GM19328 (cell line): ENCODE measurements at regions not wholly inside any gene's neighbourhood (a gene's known extent, or its start where the extent isn't known, plus 50 kb on each side); places are given as distances from the start of the nearest gene placed in this dataset.
"Not testable (repeated sequence)": the region's sequence is repeated elsewhere in the genome, so short reads cannot be mapped to it uniquely, and the experiment has no call there.

Experiments
- ATAC-seq: cut with Tn5 transposase; IDR thresholded peaks from one replicate; pipeline ENCODE4 v1.9.1; 2021; ENCODE audit warnings: mild to moderate bottlenecking, moderate library complexity; ENCODE audit not compliant: unreplicated experiment

DNA sequence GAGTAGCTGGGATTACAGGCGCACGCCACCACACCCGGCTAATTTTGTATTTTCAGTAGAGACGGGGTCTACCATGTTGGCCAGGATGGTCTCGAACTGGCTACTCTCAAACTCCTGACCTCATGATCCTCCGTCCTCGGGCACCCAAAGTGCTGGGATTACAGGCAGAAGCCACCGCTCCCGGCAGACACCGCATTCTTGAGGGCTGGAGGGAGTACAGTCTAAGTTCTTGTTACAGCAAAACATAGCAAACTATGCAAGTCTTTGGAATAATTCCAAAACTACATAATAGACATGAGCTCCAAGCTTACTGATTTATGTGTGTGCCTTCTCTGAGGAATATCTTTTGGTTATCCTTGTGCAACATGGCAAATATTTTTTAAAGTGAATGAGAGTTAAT is 299.1 kb upstream of the ZNF658 start:
- not testable (repeated sequence) for ATAC-seq

DNA sequence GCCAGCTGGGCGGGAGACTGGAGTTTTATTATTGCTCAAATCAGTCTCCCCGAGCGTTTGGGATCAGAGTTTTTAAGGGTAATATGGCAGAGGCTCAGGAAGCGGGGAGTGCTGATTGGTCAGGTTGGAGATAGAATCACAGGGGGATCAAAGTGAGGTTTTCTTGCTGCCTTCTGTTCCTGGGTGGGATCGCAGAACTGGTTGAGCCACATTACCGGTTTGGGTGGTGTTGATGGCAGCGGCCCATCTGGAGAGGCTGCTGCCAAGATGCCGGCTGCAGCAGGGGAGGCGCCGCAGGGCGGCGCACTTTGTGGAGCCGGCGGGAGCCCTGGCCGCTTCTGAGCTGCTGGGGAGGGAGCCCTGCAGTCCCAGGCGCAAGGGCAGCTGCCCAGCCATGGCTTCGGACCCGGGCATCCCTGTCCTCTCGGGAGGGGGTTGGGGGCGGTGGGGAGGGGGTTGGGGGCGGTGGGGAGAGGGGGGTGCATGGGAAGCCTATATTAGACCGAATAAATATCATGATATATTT is 268.9 kb upstream of the ZNF658 start:
- not testable (repeated sequence) for ATAC-seq

DNA sequence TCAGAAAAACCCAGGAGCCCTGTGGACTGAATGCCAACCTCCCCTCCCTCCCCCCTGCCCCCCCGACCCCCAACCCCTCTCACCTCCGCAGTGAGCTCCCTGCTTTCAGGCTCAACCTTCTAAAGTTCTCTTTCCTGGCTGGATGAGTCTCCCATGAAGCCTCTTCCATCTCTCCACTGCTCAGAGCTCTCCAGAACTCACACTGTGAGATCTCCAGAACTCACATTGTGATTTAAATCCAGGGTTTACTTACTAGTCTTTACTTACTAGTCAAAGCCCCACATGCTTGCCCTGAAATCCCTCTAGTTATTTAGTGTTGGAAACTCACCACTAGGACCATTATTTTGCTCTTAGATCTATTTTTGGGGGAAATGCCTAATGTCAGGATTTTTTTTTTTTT is 252.8 kb upstream of the ZNF658 start:
- ATAC-seq: not testable (repeated sequence)

DNA sequence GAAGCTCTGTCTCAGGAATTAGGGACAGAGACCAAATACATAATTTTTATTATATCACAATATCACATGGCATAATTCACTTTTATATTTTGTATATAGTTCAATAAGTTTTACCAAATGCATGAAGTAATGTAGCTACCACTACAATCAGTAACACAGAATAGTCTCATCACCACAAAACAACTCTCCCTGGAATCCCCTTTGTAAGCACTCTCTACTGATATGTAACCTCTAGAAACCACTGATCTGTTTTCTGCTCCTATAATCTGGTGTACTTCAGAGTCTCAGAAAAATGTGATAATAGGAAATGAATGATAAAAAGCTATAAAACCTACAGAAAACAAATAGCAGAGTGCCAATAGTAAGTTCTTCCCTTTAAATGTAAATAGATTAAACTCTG is 210.3 kb upstream of the ZNF658 start:
- not testable (repeated sequence) for ATAC-seq

DNA sequence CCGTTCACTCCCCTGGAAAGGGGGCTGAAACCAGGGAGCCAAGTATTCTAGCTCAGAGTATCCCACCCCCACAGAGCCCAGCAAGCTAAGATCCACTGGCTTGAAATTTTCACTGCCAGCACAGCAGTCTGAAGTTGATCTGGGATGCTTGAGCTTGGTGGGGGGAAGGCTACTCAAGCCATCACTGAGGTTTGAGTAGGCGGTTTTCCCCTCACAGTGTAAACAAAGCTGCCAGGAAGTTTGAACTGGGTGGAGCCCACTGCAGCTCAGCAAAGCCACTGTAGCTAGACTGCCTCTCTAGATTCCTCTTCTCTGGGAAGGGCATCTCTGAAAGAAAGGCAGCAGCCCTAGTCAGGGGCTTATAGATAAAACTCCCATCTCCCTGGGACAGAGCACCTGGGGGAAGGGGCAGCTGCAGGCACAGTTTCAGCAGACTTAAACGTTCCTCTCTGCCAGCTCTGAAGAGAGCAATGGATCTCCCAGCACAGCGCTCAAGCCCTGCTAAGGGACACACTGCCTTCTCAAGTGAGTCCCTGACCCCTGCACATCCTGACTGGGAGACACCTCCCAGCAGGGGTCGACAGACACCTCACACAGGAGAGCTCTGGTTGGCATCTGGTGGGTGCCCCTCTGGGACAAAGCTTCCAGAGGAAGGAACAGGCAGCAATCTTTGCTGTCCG is 204.8 kb upstream of the ZNF658 start:
- not testable (repeated sequence) for ATAC-seq

DNA sequence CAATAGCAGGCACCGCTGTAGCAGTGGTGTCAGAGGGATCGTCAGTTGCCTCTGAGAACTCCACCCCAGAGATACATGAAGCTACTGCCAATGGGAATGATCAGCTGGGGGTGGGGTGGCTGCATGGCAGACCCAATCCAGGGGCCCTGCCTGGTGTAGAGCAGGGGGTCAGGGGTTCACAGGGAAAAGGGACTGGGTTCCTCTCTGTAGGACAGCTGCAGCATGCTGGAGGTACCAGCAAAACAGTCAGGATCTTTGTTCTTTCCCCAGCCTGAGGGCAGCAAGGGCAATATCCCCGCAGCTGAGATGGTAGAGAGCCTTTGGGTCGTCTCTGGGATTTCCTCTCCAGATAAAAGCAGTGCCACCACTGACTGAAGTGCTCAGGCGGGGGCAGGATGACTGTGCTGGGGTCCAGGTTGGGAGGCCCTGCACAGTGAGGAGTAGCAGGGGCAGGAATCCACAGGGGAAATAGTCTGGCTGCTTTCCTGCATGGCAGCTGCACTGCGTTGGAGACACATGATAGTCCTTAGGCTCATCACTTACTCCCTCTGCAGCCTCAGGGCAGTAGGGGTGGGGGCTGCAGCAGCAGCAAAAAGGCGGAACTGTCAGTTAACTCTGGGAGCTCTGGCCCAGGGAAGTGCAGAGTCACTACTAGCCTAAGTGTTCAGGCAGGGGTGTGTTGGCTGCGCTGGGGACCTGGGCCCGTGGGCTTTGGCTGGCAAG is 203.0 kb upstream of the ZNF658 start:
- not testable (repeated sequence) for ATAC-seq

DNA sequence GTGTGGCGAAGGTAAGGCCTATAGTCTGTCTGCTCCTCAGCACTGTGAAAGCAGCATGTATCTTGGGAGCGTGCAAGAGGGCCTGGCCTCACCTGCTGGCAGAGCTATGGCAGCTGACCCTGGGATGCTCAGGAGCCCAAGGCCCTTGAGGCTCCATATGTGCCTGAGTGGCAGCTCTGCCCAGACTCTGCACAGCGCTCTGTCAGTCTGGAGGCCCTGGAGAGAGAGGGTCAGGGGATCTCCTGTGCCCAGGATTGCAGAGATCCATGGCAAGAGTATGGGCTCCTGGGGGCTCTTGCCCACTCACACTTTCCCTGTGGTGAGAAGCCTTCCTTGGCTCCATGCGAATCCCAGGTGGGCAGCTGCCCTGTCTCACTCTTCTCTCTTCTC is 202.5 kb upstream of the ZNF658 start:
- ATAC-seq: not testable (repeated sequence)

DNA sequence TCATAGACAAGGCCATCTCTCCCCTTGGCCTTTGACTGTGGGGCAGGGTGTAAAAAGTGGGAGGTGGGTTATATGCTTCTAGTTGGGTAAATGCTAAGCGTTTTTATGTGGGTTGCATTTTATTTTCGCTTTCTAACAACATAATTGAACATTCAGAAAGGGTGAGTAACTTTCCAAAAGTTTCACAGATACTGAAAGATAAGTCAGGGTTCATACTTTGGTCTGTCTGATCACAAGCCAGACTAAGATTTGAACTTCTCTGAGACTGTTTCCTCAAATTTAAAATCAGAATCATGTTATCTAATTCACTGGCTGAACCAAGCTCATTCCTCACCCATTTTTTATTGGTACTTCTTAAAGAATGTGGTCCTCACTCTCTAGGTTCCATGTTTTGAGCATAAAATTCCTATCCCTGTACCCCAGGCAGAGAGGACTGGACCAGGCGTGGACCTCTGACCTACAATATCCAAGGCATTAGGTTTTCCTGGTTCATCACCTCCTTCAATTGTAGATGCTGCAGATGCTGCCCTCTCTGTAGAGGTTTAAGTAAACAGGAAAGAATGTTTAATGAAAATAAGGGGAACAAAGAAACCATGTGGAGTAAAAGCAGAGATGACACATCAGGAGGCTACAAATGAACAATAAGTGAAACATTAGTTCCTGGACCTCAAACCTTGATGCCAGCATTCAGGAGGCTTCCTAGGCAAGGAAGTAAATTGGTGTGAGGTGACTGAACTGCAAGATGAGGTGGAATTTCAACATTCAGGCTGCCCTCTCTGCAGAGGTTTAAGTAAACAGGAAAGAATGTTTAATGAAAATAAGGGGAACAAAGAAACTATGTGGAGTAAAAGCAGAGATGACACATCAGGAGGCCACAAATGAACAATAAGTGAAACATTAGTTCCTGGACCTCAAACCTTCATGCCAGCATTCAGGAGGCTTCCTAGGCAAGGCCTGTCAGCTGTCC is 198.8 kb upstream of the ZNF658 start:
- ATAC-seq: not testable (repeated sequence)

DNA sequence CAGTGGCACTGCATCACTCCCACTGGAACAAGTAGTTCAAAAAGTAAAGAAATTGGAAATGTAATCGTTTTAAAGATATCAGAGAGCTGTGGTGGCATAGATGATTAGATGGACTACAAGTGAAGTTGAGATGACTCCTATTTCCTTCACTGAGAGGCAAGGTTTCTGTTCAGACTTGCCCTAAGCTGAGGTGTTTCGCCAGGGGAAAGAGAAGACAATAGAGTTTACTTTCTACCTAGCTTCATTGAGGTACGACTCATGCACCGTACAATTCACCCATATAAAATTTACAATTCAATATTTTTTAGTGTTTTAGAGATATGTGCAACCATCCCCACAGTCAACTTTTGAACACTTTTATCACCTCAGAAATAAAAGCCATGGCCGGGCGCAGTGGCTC is 189.0 kb upstream of the ZNF658 start:
- not testable (repeated sequence) for ATAC-seq

DNA sequence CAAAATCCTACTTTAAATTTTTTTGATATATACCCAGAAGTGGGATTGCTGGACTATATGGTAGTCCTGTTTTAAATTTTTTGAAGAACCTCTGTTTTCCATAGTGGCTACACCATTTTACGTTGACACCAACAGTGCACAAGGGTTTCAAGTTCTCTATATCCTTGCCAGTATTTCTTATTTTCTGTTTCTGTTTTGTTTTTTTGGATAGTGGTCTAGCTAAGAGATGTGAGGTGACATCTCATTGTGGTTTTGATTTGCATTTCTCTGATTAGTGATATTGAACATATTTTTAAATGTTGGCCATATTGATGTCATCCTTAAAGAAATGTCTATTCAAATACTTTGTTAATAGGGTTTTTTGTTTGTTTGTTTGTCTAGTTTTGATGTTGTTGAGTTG is 187.7 kb upstream of the ZNF658 start:
- ATAC-seq: peak; percentile 75

DNA sequence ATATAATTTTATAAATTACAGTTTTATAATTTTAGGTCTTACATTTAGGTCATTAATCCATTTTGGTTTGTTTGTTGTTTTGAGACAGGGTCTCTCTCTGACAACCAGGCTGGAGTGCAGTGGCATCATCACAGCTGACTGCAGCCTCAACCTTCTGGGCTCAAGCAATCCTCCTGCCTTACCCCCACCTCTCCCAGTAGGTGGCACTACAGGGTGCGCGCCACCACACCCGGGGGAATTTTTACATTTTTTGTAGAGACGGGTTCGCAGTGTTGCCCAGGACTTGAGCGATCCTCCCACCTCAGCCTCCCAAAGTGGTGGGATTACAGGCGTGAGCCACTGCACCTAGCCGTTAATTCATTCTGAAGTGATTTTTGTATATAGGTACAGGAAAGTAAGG is 187.0 kb upstream of the ZNF658 start:
- ATAC-seq: not testable (repeated sequence)

DNA sequence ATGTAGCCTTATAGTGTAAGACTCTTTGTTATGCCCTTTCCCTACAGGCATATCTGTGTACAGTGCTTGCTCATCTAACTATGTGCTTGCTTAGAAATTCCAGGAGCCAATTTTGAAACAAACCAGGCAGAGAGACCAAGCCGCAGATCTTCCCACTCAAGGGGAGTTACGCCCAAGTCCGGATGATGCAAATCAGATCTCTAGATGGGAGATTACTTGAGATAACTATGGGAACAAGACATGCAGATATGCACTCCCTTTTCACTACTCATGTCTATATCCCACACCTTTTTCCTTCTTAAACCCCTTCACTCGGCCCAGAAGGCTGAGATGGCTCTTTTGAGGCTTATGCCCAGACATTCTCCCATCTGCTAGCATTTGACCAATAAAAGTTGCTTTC is 179.7 kb upstream of the ZNF658 start:
- ATAC-seq: not testable (repeated sequence)

DNA sequence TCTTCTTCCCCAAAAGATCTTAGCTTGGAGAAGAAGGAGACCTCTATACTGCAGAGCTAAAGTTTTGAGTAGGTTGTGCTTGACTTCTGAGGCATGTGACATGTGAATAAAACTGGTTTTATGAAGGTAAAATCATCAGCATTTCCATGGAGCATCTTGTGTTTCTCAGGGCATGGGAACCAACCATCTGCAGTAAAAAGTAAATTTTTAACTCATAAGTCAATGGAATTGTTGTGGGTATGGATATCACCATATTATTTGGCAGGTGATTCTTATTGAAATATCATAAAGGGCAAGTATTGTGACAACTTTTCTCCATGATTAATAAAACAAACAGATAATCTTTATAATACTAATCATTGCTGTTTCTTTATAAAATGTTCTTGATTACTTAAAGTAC is 173.0 kb upstream of the ZNF658 start:
- not testable (repeated sequence) for ATAC-seq

DNA sequence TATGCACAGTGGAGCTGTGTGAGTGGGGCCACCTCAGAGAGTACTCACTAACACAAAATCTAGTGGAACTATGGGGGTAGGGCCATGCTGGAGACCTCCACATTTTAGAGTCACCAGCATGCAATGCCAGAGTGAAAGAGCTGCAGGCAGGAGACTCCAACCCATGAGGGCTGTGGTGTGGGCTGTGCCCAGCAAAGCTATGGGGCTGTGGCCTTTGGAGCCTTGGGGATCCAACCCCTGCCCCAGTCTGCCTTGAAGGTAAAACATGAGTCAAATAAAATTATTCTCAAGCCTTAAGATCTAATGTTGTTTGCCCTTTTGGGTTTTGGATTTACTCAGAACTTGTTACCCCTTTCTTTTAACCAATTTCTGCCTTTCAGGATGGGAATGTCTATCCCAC is 163.8 kb upstream of the ZNF658 start:
- ATAC-seq: not testable (repeated sequence)

DNA sequence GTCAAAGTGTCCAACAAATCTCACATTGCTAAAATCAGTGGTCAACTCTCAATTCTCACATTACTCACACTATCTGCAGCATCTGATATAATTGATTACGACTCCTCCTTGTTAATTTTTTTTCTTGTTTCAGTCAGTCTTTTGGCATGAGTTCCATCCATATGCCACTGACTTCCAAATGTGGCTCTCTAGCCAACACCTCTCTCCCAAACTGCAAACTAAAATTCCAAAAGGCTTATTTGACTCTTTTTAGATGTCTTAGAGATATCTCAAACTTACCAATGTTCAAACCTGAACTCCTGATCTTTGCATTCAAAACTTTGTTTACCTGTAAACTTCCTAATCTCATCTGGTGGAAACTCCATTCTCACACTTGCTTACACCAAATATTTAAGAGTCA is 162.1 kb upstream of the ZNF658 start:
- not testable (repeated sequence) for ATAC-seq

DNA sequence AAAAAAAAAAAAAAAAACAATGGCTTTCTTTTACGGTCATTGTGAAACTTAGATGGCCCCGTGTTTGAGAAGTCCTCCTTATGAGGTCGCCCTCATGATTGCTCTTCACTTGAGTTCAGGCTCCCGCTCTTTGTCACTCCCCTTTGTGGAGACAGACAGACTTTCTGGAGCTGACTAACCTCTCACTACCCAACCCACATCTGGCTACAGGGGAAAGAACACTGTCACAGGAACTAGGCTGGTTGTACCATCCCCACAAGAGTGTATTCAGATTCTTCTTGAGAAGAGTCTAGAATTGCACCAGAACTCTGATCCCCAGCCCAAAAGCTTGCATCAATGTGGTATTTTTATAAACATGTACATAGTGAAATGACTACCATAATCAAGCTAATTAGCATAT is 160.4 kb upstream of the ZNF658 start:
- ATAC-seq: not testable (repeated sequence)

DNA sequence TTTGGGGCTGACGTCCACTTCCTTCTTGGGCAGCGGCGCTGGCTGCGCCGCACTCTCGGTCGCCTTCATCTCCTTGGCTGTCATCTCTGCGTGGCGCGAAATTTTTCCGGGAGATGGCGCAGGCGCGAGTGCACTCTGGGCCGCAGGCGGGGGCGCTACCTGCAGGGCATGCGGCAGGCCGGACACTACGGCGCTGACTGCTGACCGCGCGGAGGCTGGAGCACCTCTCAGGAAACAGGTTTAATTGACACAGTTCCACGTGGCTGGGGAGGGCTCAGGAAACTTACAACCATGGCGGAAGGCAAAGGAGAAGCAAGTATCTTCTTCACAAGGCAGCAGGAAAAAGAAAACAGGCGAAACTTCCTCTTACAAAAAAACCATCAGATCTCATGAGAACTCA is 154.7 kb upstream of the ZNF658 start:
- ATAC-seq: not testable (repeated sequence)

DNA sequence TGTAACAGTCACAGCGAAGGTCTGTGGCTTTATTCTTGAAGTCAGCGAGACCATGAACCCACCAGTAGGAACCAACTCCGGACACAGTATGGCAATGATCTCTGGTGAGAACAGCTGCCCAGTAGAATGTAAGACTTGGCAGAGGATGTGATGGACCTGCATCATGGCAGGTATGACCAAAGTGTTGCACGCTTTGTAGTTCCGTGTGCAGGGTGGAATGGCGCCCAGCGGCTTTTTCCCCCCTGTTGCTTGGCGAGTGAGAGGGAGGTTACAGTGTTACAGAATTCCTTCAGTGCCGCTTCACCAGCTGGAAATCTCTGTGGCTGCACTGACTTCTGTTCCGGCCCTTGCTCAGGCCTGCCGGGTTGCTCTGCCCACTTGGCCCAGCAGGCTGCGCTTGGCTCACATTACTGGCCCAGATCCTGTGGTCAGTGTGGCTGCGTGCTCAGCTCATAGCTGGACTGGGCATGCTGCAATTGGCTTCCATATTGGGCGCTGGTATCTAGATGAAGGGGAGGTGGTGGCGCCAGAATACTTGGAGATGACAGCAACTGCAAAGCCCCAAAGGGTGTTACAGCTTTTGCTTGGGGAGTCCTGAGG is 148.1 kb upstream of the ZNF658 start:
- ATAC-seq: not testable (repeated sequence)

DNA sequence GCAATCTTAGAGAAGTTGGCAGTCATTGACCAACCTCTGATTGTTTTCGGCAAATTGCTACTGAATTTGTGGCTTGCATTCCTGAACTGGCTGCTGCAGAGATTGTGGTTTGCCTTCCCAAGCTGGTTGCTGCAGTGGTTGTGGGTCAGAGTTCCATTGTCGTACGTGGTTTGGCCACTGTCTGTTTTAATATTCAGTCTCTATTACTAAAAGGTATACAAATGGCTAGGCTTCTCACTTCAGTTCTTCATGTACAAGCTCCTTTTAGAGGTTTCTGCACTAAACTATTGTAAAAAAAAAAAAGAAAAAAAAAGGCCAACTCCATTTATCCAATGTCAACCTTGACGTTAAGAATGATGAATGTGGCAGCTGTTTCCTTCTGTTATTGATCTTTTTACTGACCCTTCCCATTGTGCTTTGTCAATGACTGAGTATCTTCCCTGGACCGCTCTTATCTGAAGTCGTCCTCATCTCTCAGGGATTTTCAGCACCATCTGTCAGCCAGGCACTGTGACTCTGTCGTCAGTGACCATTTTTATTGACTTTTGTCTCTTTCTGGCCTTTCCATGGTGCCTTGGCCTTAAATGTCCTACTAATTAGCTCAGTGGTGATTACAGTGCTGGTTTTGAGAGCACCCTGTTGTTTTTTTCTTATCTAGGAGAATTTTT is 140.6 kb upstream of the ZNF658 start:
- not testable (repeated sequence) for ATAC-seq
